ENCODE measurements at regions not wholly inside any gene's neighbourhood (a gene's known extent, or its start where the extent isn't known, plus 50 kb on each side); places are given as distances from the start of the nearest gene placed in this dataset.

DNA sequence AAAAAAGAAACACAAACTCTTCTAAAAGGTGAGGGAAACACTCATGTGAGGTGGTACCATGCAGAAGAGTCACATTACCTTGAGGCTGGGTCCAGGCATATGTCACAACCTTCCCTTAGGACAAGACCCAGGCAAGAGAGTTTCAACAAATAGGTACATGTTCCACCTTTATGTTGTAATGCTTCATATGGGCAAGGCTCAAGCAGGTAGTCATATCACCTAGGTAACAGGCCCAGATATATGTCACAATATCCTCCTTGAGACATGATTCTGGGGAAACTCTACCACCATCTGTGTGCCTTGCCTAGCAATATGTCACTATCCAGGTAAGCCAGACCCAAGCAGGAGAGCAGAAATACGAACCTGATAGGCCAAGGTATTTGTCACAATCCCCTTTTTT is 892.2 kb upstream of the AMELY start:
- in situ Hi-C loops (cut with MboI; ENCODE audit: low sequenced_read_pairs in 4 of 4), result no loop called here
- TF ChIP-seq, protein P1, sequence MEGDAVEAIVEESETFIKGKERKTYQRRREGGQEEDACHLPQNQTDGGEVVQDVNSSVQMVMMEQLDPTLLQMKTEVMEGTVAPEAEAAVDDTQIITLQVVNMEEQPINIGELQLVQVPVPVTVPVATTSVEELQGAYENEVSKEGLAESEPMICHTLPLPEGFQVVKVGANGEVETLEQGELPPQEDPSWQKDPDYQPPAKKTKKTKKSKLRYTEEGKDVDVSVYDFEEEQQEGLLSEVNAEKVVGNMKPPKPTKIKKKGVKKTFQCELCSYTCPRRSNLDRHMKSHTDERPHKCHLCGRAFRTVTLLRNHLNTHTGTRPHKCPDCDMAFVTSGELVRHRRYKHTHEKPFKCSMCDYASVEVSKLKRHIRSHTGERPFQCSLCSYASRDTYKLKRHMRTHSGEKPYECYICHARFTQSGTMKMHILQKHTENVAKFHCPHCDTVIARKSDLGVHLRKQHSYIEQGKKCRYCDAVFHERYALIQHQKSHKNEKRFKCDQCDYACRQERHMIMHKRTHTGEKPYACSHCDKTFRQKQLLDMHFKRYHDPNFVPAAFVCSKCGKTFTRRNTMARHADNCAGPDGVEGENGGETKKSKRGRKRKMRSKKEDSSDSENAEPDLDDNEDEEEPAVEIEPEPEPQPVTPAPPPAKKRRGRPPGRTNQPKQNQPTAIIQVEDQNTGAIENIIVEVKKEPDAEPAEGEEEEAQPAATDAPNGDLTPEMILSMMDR (IDR thresholded peaks at IDR 0.05 in 4 of 5, conservative IDR thresholded peaks at IDR 0.05 in 1 of 5), result no peak
- no peak for TF ChIP-seq POLR2A (IDR thresholded peaks at IDR 0.05)
- ATAC-seq (no peak), DNase-seq (no peak)
- Histone ChIP-seq H3K27me3 (no peaks in the 10 kb centered on the region), H3K4me1 (no peaks in the 10 kb centered on the region), H3K9me3 (no peaks in the 10 kb centered on the region), H3K27ac (no peak overlapping the region), H3K4me3 (no peak overlapping the region), H3K36me3 (no peaks in the 10 kb centered on the region)
- intact Hi-C loops (cut with DNase I; ENCODE audit: low total_unique reads), result no loop called here

DNA sequence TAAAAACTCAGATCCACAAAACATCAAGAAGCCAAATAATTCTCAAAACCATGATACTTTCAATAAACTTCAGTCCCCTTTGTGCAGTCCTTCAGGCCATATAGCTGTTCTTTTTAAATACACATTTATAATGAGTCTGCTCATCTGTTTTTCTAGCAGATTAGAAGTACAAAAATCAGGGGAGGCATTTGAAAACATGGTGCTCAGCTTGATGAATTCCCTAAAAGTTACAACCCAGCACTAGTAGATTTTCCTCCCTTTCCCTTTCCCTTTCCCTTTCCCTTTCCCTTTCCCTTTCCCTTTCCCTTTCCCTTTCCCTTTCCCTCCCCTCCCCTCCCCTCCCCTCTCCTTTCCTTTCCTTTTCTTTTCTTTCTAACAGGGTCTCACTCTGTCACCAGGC is 884.6 kb upstream of the AMELY start:
- Histone ChIP-seq H3K27ac (no peak overlapping the region), H3K36me3 (no peaks in the 10 kb centered on the region), H3K4me1 (no peaks in the 10 kb centered on the region), H3K27me3 (no peaks in the 10 kb centered on the region), H3K9me3 (no peaks in the 10 kb centered on the region), H3K4me3 (no peak overlapping the region)
- TF ChIP-seq, protein P1 (IDR thresholded peaks at IDR 0.05 in 4 of 5, conservative IDR thresholded peaks at IDR 0.05 in 1 of 5), result no peak
- no peak for TF ChIP-seq POLR2A (IDR thresholded peaks at IDR 0.05)
- ATAC-seq (no peak), DNase-seq (no peak)
- in situ Hi-C loops (cut with MboI; ENCODE audit: low sequenced_read_pairs in 4 of 4), result no loop called here
- intact Hi-C loops (cut with DNase I; ENCODE audit: low total_unique reads), result no loop called here

DNA sequence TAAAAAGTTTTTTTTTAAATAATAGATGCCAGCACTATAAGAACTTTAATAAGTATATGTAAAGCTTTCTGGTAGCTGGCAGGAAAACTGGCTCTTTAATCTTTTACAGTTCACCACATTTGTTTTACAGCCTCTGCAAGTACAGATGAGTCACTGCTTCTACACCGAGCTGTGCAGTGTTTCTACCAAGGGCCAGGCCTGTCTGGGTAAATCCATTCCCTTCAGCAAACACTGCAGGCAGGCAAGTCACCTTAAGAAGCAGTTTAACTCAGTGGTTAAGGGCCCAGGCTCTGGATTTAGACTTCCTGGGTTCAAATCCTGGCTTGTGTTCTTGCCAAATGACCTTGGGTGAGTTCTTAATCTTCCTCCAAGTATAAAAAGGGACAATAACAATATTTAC is 882.9 kb upstream of the AMELY start:
- no peak overlapping the region for H3K27ac ChIP-seq
- H3K4me1 ChIP-seq, result no peaks in the 10 kb centered on the region
- TF ChIP-seq POLR2A (IDR thresholded peaks at IDR 0.05), result no peak
- TF ChIP-seq, protein P1 (IDR thresholded peaks at IDR 0.05 in 4 of 5, conservative IDR thresholded peaks at IDR 0.05 in 1 of 5), result no peak
- no peak for DNase-seq
- no peak overlapping the region for H3K4me3 ChIP-seq
- in situ Hi-C loops (cut with MboI; ENCODE audit: low sequenced_read_pairs in 4 of 4), result no loop called here
- no peaks in the 10 kb centered on the region for H3K27me3 ChIP-seq
- no peaks in the 10 kb centered on the region for H3K36me3 ChIP-seq
- intact Hi-C loops (cut with DNase I; ENCODE audit: low total_unique reads), result no loop called here
- no peaks in the 10 kb centered on the region for H3K9me3 ChIP-seq
- no peak for ATAC-seq

DNA sequence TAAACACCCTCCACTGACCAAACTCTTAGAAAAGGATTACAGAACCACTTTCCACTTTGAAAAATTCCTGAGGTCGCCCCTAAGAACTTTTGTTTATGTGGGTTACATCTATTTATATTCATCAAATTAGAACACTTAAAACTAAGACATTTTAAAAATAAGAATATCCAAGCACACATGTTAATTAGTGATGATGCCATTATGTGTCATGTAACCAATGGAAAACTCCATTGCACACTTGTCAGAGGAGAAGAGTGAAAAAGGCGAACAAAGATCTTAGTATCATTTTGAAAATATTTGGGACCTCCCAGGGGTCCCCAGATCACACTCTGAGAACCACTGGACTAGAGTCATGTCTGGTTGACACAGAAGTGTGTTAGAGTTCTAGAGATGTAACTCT is 882.4 kb upstream of the AMELY start:
- no peaks in the 10 kb centered on the region for H3K27me3 ChIP-seq
- TF ChIP-seq, protein P1 (IDR thresholded peaks at IDR 0.05 in 4 of 5, conservative IDR thresholded peaks at IDR 0.05 in 1 of 5), result no peak
- TF ChIP-seq POLR2A (IDR thresholded peaks at IDR 0.05), result no peak
- in situ Hi-C loops (cut with MboI; ENCODE audit: low sequenced_read_pairs in 4 of 4), result no loop called here
- ATAC-seq (no peak), DNase-seq (no peak)
- H3K9me3 ChIP-seq, result no peaks in the 10 kb centered on the region
- no peaks in the 10 kb centered on the region for H3K4me1 ChIP-seq
- H3K27ac ChIP-seq, result no peak overlapping the region
- intact Hi-C loops (cut with DNase I; ENCODE audit: low total_unique reads), result no loop called here
- H3K4me3 ChIP-seq, result no peak overlapping the region
- no peaks in the 10 kb centered on the region for H3K36me3 ChIP-seq

DNA sequence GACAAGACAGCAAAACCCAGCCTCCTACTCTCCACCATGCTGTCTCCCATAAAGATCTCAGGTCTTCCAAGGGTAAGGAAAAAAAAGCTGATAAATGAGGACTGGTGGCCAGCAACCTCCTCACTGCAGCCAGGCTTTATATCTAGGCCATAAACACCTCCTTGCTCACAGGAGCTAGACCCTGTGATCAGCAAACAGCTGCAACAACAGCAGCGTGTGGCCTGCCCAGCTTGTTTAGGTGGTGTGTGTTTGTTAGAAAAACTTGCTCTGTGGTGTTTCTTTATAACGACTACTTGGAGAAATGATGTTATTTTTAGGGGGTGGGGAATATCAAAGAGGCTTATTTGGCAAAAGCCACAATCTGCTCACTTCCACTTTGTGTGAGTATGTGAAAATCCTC is 880.9 kb upstream of the AMELY start:
- Histone ChIP-seq H3K4me3 (no peak overlapping the region), H3K4me1 (no peaks in the 10 kb centered on the region), H3K9me3 (no peaks in the 10 kb centered on the region), H3K27ac (no peak overlapping the region), H3K36me3 (no peaks in the 10 kb centered on the region), H3K27me3 (no peaks in the 10 kb centered on the region)
- ATAC-seq (no peak), DNase-seq (no peak)
- intact Hi-C loops (cut with DNase I; ENCODE audit: low total_unique reads) (no loop called here), in situ Hi-C loops (cut with MboI; ENCODE audit: low sequenced_read_pairs in 4 of 4) (no loop called here)
- TF ChIP-seq, protein P1 (IDR thresholded peaks at IDR 0.05 in 4 of 5, conservative IDR thresholded peaks at IDR 0.05 in 1 of 5), result no peak
- no peak for TF ChIP-seq POLR2A (IDR thresholded peaks at IDR 0.05)

Data from gastrocnemius medialis (tissue), 4 donors.